Kidney epithelial cell (primary cell): ENCODE measurements at regions not wholly inside any gene's neighbourhood (a gene's known extent, or its start where the extent isn't known, plus 50 kb on each side); places are given as distances from the start of the nearest gene placed in this dataset.
"Not testable (repeated sequence)": the region's sequence is repeated elsewhere in the genome, so short reads cannot be mapped to it uniquely, and the experiment has no call there.

ENCODE experiments used
- DNase-seq: peaks from one replicate; pipeline ENCODE4 v3.0.0-alpha.2; 2010; ENCODE audit warnings: low read depth
- H3K27me3 ChIP-seq: 2 replicates; pipeline ENCODE4 v1.6.0; 2011; ENCODE audit warnings: low read length; ENCODE audit not compliant: control insufficient read depth, insufficient read depth
- H3K36me3 ChIP-seq: 2 replicates; pipeline ENCODE4 v1.5.1; 2011; ENCODE audit warnings: low read length; ENCODE audit not compliant: control insufficient read depth, insufficient read depth
- H3K4me3 ChIP-seq: 2 replicates; pipeline ENCODE4 v1.5.1; 2011; ENCODE audit warnings: low read depth, mild to moderate bottlenecking, control low read depth, low read length
- CTCF ChIP-seq: IDR thresholded peaks from 2 replicates; pipeline ENCODE4 v1.5.1; 2011; ENCODE audit warnings: mild to moderate bottlenecking, moderate library complexity, low read length, control low read depth, inconsistent platforms; ENCODE audit not compliant: insufficient read depth, poor library complexity, severe bottlenecking

GRCh38 chr3:150235799-150236198 is 172.3 kb upstream of the TSC22D2 start:
- Histone ChIP-seq H3K4me3 (no peak overlapping the region), H3K27me3 (no peaks in the 10 kb centered on the region), H3K36me3 (no peaks in the 10 kb centered on the region)
- TF ChIP-seq CTCF, result no peak
- DNase-seq, result no peak

- no peak for DNase-seq
- no peaks in the 10 kb centered on the region for H3K36me3 ChIP-seq
- no peak for TF ChIP-seq CTCF
- no peaks in the 10 kb centered on the region for H3K27me3 ChIP-seq
- H3K4me3 ChIP-seq, result no peak overlapping the region
Observed at GRCh38 chr3:150232992-150233451, 175.1 kb upstream of the TSC22D2 start.

- no peak overlapping the region for H3K4me3 ChIP-seq
- H3K36me3 ChIP-seq, result no peaks in the 10 kb centered on the region
- DNase-seq, result no peak
- H3K27me3 ChIP-seq, result no peaks in the 10 kb centered on the region
- no peak for TF ChIP-seq CTCF
Observed at GRCh38 chr3:150230037-150230436, 178.1 kb upstream of the TSC22D2 start.

- not testable (repeated sequence) for H3K36me3 ChIP-seq, H3K27me3 ChIP-seq, H3K4me3 ChIP-seq, DNase-seq
Observed at GRCh38 chr3:150228626-150229025, 179.5 kb upstream of the TSC22D2 start.

GRCh38 chr3:150227839-150228238 is 180.3 kb upstream of the TSC22D2 start:
- TF ChIP-seq CTCF, result peak; percentile 79
- no peak for DNase-seq
- H3K4me3 ChIP-seq, result no peak overlapping the region
- H3K36me3 ChIP-seq, result no peaks in the 10 kb centered on the region
- H3K27me3 ChIP-seq, result no peaks in the 10 kb centered on the region

GRCh38 chr3:150225986-150226385 is 182.1 kb upstream of the TSC22D2 start:
- no peaks in the 10 kb centered on the region for H3K36me3 ChIP-seq

More at GRCh38 chr3:150225986-150226385, 182.1 kb upstream of the TSC22D2 start:
- no peak for DNase-seq
- Histone ChIP-seq H3K27me3 (peaks cover 2% of the 10 kb centered on the region), H3K4me3 (no peak overlapping the region)
- no peak for TF ChIP-seq CTCF
